Neural progenitor cell (in vitro differentiated cells): ENCODE measurements at regions not wholly inside any gene's neighbourhood (a gene's known extent, or its start where the extent isn't known, plus 50 kb on each side); places are given as distances from the start of the nearest gene placed in this dataset.

Source experiments
- EZH2 ChIP-seq: fragments of 200-600 bp; sonication (generic); IDR thresholded peaks from 2 replicates; pipeline ENCODE4 v1.6.1; 2017; ENCODE audit warnings: antibody characterized with exemption, mild to moderate bottlenecking, moderate library complexity
- EZH2phosphoT487 ChIP-seq: fragments of 200-600 bp; sonication (generic); IDR thresholded peaks from 2 replicates; pipeline ENCODE4 v1.6.1; 2017; ENCODE audit warnings: antibody characterized with exemption
- TF ChIP-seq, protein P1 (sequence below): fragments of 200-600 bp; sonication (generic); IDR thresholded peaks from 2 replicates; pipeline ENCODE4 v1.5.1; 2017; ENCODE audit warnings: antibody characterized with exemption, mild to moderate bottlenecking

- no peak for TF ChIP-seq EZH2
- TF ChIP-seq, protein P1, sequence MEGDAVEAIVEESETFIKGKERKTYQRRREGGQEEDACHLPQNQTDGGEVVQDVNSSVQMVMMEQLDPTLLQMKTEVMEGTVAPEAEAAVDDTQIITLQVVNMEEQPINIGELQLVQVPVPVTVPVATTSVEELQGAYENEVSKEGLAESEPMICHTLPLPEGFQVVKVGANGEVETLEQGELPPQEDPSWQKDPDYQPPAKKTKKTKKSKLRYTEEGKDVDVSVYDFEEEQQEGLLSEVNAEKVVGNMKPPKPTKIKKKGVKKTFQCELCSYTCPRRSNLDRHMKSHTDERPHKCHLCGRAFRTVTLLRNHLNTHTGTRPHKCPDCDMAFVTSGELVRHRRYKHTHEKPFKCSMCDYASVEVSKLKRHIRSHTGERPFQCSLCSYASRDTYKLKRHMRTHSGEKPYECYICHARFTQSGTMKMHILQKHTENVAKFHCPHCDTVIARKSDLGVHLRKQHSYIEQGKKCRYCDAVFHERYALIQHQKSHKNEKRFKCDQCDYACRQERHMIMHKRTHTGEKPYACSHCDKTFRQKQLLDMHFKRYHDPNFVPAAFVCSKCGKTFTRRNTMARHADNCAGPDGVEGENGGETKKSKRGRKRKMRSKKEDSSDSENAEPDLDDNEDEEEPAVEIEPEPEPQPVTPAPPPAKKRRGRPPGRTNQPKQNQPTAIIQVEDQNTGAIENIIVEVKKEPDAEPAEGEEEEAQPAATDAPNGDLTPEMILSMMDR, result no peak
- no peak for TF ChIP-seq EZH2phosphoT487
Measured at GRCh38 chr4:126130215-126130614, 815.5 kb downstream of the FAT4 start.
